Activated CD8-positive, alpha-beta T cell treated with anti-CD3 and anti-CD28 coated beads for 36 hours (primary cell): ENCODE measurements at regions not wholly inside any gene's neighbourhood (a gene's known extent, or its start where the extent isn't known, plus 50 kb on each side); places are given as distances from the start of the nearest gene placed in this dataset.

Source experiments
- ATAC-seq: fragments of 200-7000 bp; cut with Tn5 transposase; one replicate; pipeline ENCODE4 v1.10.0; 2021; ENCODE audit warnings: mild to moderate bottlenecking, moderate library complexity
- CTCF ChIA-PET: fragments of 350-600 bp; sonication (Branson Sonifier 250); formaldehyde crosslinking; loops from one replicate; lab custom pipeline; 2021; ENCODE audit warnings: antibody characterized with exemption; lab: Charles Lee
- POLR2A ChIA-PET: fragments of 350-600 bp; sonication (Branson Sonifier 250); formaldehyde crosslinking; loops from one replicate; lab custom pipeline; 2021; ENCODE audit warnings: antibody characterized with exemption; lab: Charles Lee
- DNase-seq: peaks from one replicate; pipeline ENCODE4 v3.0.0-alpha.2; 2020
- H3K27ac Mint-ChIP-seq: one replicate; pipeline ENCODE4 v1.8.0; 2021; ENCODE audit warnings: mild to moderate bottlenecking, mixed read lengths
- H3K27me3 Mint-ChIP-seq: one replicate; pipeline ENCODE4 v1.8.0; 2021; ENCODE audit warnings: mixed read lengths
- H3K36me3 Mint-ChIP-seq: one replicate; pipeline ENCODE4 v1.8.0; 2021; ENCODE audit warnings: low read depth, mixed read lengths
- H3K4me1 Mint-ChIP-seq: one replicate; pipeline ENCODE4 v1.8.0; 2021; ENCODE audit warnings: low read depth, mixed read lengths
- H3K4me3 Mint-ChIP-seq: one replicate; pipeline ENCODE4 v1.8.0; 2021; ENCODE audit warnings: mild to moderate bottlenecking, moderate library complexity, mixed read lengths
- H3K9me3 Mint-ChIP-seq: one replicate; pipeline ENCODE4 v1.8.0; 2021; ENCODE audit warnings: mixed read lengths
- CTCF ChIP-seq: fragments of 200-600 bp; IDR thresholded peaks from one replicate; pipeline ENCODE4 v1.8.0; 2022; ENCODE audit warnings: antibody characterized with exemption, mild to moderate bottlenecking
- intact Hi-C: fragments of 100-400 bp; cut with micrococcal nuclease; formaldehyde crosslinking; loops from one replicate; pipeline ENCODE4 v1.10.0; 2022

GRCh38 chr3:94619643-94620042 is 556.8 kb downstream of the NSUN3 start:
- Mint-ChIP-seq H3K4me3 (no peak overlapping the region), H3K27ac (no peak overlapping the region), H3K9me3 (peaks cover 1% of the 10 kb centered on the region), H3K36me3 (no peaks in the 10 kb centered on the region), H3K4me1 (no peaks in the 10 kb centered on the region), H3K27me3 (no peaks in the 10 kb centered on the region)
- CTCF ChIA-PET = no interaction called here
- DNase-seq (no peak), ATAC-seq (no peak)
- TF ChIP-seq CTCF = no peak
- intact Hi-C loops = no loop called here
- POLR2A ChIA-PET = no interaction called here

DNA sequence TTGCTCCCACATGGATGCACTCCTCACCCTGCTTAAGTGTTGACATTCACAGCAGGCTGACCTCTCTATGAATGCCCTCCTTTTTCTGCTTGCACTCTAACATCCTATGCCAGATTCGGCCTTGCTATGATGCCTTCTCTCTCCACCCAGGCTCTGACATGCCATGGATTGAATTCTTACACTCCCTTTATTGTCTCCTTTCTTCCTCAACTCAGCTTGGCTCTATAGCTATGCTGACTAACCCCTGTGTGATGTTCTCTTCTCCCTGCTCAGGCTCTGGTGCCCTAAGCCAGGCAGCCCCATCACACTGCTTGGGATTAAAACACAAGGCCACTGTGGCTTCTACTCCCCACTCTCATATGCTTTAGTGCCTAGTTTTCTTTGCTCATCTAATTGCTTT is 563.7 kb downstream of the NSUN3 start:
- H3K36me3 Mint-ChIP-seq = no peaks in the 10 kb centered on the region
- ChIA-PET CTCF (no interaction called here), POLR2A (no interaction called here)
- no peaks in the 10 kb centered on the region for H3K27me3 Mint-ChIP-seq
- H3K4me3 Mint-ChIP-seq = no peak overlapping the region
- no peak for TF ChIP-seq CTCF
- no peak overlapping the region for H3K27ac Mint-ChIP-seq
- ATAC-seq (no peak), DNase-seq (no peak)
- H3K9me3 Mint-ChIP-seq = no peaks in the 10 kb centered on the region
- H3K4me1 Mint-ChIP-seq = no peaks in the 10 kb centered on the region
- intact Hi-C loops = no loop called here

DNA sequence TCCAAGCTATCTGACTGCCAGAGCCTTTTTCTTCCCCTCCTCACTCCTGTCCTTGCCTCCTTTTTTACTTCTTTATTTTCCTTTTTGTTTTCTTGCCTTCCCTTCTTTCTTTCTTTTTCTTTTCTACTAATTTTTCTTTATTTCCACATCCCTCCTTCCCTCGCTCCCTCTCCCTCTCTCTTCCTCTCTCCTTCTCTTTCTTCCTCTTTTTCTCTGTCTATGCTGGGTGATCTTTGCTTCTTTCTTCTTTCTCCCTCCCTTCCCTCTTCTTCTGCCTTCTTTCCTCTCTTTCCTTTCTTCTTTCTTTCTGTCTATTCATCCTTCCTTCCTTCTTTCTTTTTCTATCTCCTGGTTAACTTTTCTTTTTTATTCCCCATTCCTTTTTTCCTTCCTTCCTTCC is 564.8 kb downstream of the NSUN3 start:
- intact Hi-C loops = no loop called here
- Mint-ChIP-seq H3K9me3 (no peaks in the 10 kb centered on the region), H3K27ac (no peak overlapping the region), H3K27me3 (no peaks in the 10 kb centered on the region), H3K36me3 (no peaks in the 10 kb centered on the region), H3K4me1 (no peaks in the 10 kb centered on the region), H3K4me3 (no peak overlapping the region)
- ATAC-seq (no peak), DNase-seq (no peak)
- ChIA-PET CTCF (no interaction called here), POLR2A (no interaction called here)
- no peak for TF ChIP-seq CTCF

- no peak for ATAC-seq
- no peak overlapping the region for H3K4me3 Mint-ChIP-seq
- intact Hi-C loops = no loop called here
- no peaks in the 10 kb centered on the region for H3K4me1 Mint-ChIP-seq
- H3K27me3 Mint-ChIP-seq = no peaks in the 10 kb centered on the region
- ChIA-PET POLR2A (no interaction called here), CTCF (no interaction called here)
- no peaks in the 10 kb centered on the region for H3K36me3 Mint-ChIP-seq
- H3K9me3 Mint-ChIP-seq = peaks cover 5% of the 10 kb centered on the region
- no peak for DNase-seq
- H3K27ac Mint-ChIP-seq = no peak overlapping the region
- TF ChIP-seq CTCF = no peak
Observed at GRCh38 chr3:94643400-94643799, 580.5 kb downstream of the NSUN3 start.

GRCh38 chr3:94645790-94646189 is 582.9 kb downstream of the NSUN3 start:
- ChIA-PET CTCF (no interaction called here), POLR2A (no interaction called here)
- TF ChIP-seq CTCF = no peak
- H3K27me3 Mint-ChIP-seq = no peaks in the 10 kb centered on the region
- no peak overlapping the region for H3K27ac Mint-ChIP-seq
- peaks cover 2% of the 10 kb centered on the region for H3K9me3 Mint-ChIP-seq
- no peaks in the 10 kb centered on the region for H3K36me3 Mint-ChIP-seq
- intact Hi-C loops = no loop called here
- DNase-seq = no peak
- no peak for ATAC-seq
- no peak overlapping the region for H3K4me3 Mint-ChIP-seq
- H3K4me1 Mint-ChIP-seq = no peaks in the 10 kb centered on the region
